Keratinocyte (primary cell): ENCODE measurements at regions not wholly inside any gene's neighbourhood (a gene's known extent, or its start where the extent isn't known, plus 50 kb on each side); places are given as distances from the start of the nearest gene placed in this dataset.

Experiments
- DNase-seq: peaks from one replicate; pipeline ENCODE4 v3.0.0-alpha.2; 2011; ENCODE audit warnings: low read depth, missing footprints, low spot score
- FAIRE-seq: peaks from 2 replicates; lab custom pipeline; 2011; peaks lifted over from hg19 to GRCh38; lab: Jason Lieb, UNC
- H2AFZ ChIP-seq: 2 replicates; pipeline ENCODE4 v1.6.0; 2012; ENCODE audit warnings: low read length, control low read depth, inconsistent platforms; ENCODE audit not compliant: control insufficient read depth
- H3K27ac ChIP-seq: 2 replicates; pipeline ENCODE4 v1.5.1; 2011; ENCODE audit warnings: low read length; ENCODE audit not compliant: control insufficient read depth, insufficient read depth
- H3K27me3 ChIP-seq: 3 replicates; pipeline ENCODE4 v1.6.0; 2011; ENCODE audit warnings: low read length; ENCODE audit not compliant: control insufficient read depth, insufficient read depth; ENCODE audit errors: extremely low read depth
- H3K36me3 ChIP-seq, 2 experiments: 2 replicates in 1 of 2; 3 replicates in 1 of 2; pipeline ENCODE4 v1.5.1; 2011; ENCODE audit warnings: low read length in 2 of 2, mild to moderate bottlenecking in 1 of 2; ENCODE audit not compliant: control insufficient read depth in 2 of 2, insufficient read depth in 2 of 2; ENCODE audit errors: extremely low read depth in 1 of 2
- H3K4me1 ChIP-seq: 3 replicates; pipeline ENCODE4 v1.5.1; 2011; ENCODE audit warnings: low read length; ENCODE audit not compliant: control insufficient read depth, insufficient read depth; ENCODE audit errors: extremely low read depth
- H3K4me2 ChIP-seq: 3 replicates; pipeline ENCODE4 v1.6.0; 2011; ENCODE audit warnings: low read depth, low read length; ENCODE audit not compliant: control insufficient read depth, insufficient read depth; ENCODE audit errors: extremely low read depth
- H3K4me3 ChIP-seq, 3 experiments: fragments of 200-600 bp in 1 of 3; sonication (generic) in 1 of 3; 2 replicates in 2 of 3; 3 replicates in 1 of 3; pipeline ENCODE4 v1.5.1; 2011 to 2016; ENCODE audit warnings: low read length in 3 of 3, mild to moderate bottlenecking in 3 of 3, control low read depth in 2 of 3, inconsistent platforms in 1 of 3, low read depth in 1 of 3, mixed read lengths in 1 of 3, mixed run types in 1 of 3, moderate library complexity in 1 of 3; ENCODE audit not compliant: control insufficient read depth in 2 of 3, insufficient read depth in 2 of 3; ENCODE audit errors: extremely low read depth in 1 of 3
- H3K79me2 ChIP-seq: 2 replicates; pipeline ENCODE4 v1.6.0; 2012; ENCODE audit warnings: low read length; ENCODE audit not compliant: control insufficient read depth, insufficient read depth
- H3K9ac ChIP-seq: 3 replicates; pipeline ENCODE4 v1.6.0; 2011; ENCODE audit warnings: low read length; ENCODE audit not compliant: control insufficient read depth, insufficient read depth; ENCODE audit errors: extremely low read depth
- H3K9me1 ChIP-seq: 3 replicates; pipeline ENCODE4 v1.6.0; 2011; ENCODE audit warnings: low read length; ENCODE audit not compliant: control insufficient read depth, insufficient read depth; ENCODE audit errors: extremely low read depth
- H3K9me3 ChIP-seq: 2 replicates; pipeline ENCODE4 v1.5.1; 2012; ENCODE audit warnings: low read depth, low read length; ENCODE audit not compliant: control insufficient read depth
- H4K20me1 ChIP-seq: 3 replicates; pipeline ENCODE4 v1.6.0; 2011; ENCODE audit warnings: low read length; ENCODE audit not compliant: control insufficient read depth, insufficient read depth; ENCODE audit errors: extremely low read depth
- CTCF ChIP-seq, 3 experiments: IDR thresholded peaks in 1 of 3; conservative IDR thresholded peaks in 1 of 3; optimal IDR thresholded peaks in 1 of 3; 2 replicates in 2 of 3; 3 replicates in 1 of 3; pipeline versions ENCODE3 to v1.5.1; 2011; ENCODE audit warnings: low read length in 3 of 3, mild to moderate bottlenecking in 3 of 3, moderate library complexity in 2 of 3, control low read depth in 1 of 3, inconsistent platforms in 1 of 3; ENCODE audit not compliant: insufficient read depth in 2 of 3; ENCODE audit errors: extremely low read depth in 1 of 3
- EZH2 ChIP-seq: IDR thresholded peaks from one replicate; pipeline ENCODE4 v1.6.1; 2012; ENCODE audit warnings: inconsistent platforms, mild to moderate bottlenecking, low read length, moderate library complexity
- dilution Hi-C: fragments of 300-500 bp; cut with MboI; formaldehyde crosslinking; loops from one replicate; pipeline ENCODE4 v1.7.0; 2020; ENCODE audit warnings: low sequenced_read_pairs; ENCODE audit not compliant: extremely low pct_ligation_motif_present

DNA sequence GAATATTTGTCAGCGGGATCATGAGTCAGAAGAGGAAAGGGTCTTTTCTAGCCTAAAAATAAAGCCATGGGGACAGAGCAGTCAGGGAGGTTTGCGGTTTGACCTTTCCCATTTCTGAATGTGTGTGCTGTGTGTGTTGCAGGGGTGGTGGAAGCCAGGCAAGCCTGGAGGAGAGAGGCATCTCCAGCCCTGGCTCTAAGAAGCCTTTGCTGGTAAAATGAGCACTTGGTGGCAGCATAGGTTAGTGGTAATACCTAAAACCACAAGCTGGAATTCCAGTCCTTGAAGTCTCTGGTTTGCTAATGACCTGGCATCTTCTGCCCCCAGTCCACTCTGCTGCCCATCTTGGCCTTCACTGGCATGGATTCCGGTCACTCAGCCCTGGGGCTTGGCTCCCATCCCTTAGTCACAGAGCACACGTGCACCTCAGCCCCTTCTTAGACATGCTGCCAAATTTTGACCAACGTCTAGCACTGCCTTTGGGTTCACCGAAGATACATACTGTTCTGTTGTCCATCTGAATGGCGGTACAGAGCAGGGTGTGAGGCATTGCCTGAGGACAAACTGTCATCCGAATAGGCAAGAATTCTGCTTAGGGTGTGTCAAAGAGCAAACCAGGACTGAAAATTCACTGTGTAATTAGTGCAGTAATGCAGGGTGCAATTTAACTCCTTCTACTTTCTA lies 52.7 kb downstream of the KCNA5 start:
- Histone ChIP-seq H3K9me1 (no peaks in the 10 kb centered on the region), H3K9ac (no peak overlapping the region), H2AFZ (no peak overlapping the region), H4K20me1 (no peaks in the 10 kb centered on the region), H3K4me3 (no peak overlapping the region), H3K36me3 (no peaks in the 10 kb centered on the region), H3K4me2 (no peak overlapping the region), H3K27me3 (peaks cover 9% of the 10 kb centered on the region), H3K79me2 (no peaks in the 10 kb centered on the region), H3K4me1 (no peaks in the 10 kb centered on the region), H3K9me3 (no peaks in the 10 kb centered on the region), H3K27ac (no peak overlapping the region)
- dilution Hi-C loops = no loop called here
- TF ChIP-seq EZH2 (no peak), CTCF (optimal IDR thresholded peaks at IDR 0.05 in 1 of 3, IDR thresholded peaks at IDR 0.05 in 1 of 3, conservative IDR thresholded peaks at IDR 0.05 in 1 of 3; ENCODE audit: extremely low read depth in 1 of 3, insufficient read depth in 2 of 3, low read length in 3 of 3) (peak in 2 of 3 experiments; percentile 21 to 54)
- FAIRE-seq (no peak), DNase-seq (no peak)

DNA sequence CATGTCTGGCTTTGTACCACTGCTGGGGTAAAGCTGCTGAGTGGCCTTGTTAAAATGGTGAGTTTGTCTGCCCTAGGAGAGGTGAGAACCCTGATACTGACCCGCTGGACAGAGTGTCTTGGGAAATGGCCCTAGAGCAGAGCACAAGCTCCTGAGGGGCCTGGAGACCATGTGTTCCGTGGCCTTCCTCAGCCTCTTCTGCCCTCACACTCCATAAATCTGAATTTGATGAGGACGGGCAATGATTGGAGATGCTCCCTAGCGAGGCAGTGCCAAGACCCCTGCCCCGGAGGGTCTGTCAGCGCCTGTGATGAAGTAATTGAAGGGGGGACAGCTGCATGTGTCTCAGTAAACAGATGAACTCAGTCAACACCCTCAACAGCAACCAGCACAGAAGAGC lies 54.1 kb downstream of the KCNA5 start:
- Histone ChIP-seq H3K9me3 (no peaks in the 10 kb centered on the region), H3K9ac (no peak overlapping the region), H2AFZ (no peak overlapping the region), H4K20me1 (no peaks in the 10 kb centered on the region), H3K27me3 (peaks cover 9% of the 10 kb centered on the region), H3K79me2 (no peaks in the 10 kb centered on the region), H3K4me1 (no peaks in the 10 kb centered on the region), H3K4me2 (no peak overlapping the region), H3K36me3 (no peaks in the 10 kb centered on the region), H3K4me3 (no peak overlapping the region), H3K27ac (no peak overlapping the region), H3K9me1 (no peaks in the 10 kb centered on the region)
- TF ChIP-seq CTCF (optimal IDR thresholded peaks at IDR 0.05 in 1 of 3, IDR thresholded peaks at IDR 0.05 in 1 of 3, conservative IDR thresholded peaks at IDR 0.05 in 1 of 3; ENCODE audit: extremely low read depth in 1 of 3, insufficient read depth in 2 of 3, low read length in 3 of 3) = no peak
- TF ChIP-seq EZH2 = no peak
- FAIRE-seq = no peak
- dilution Hi-C loops = no loop called here
- no peak for DNase-seq
